H7 (cell line): ENCODE measurements at regions not wholly inside any gene's neighbourhood (a gene's known extent, or its start where the extent isn't known, plus 50 kb on each side); places are given as distances from the start of the nearest gene placed in this dataset.
"Not testable (repeated sequence)": the region's sequence is repeated elsewhere in the genome, so short reads cannot be mapped to it uniquely, and the experiment has no call there.

Source experiments
- DNase-seq: peaks from one replicate; pipeline ENCODE4 v3.0.0; 2012
- H3K27me3 ChIP-seq: 2 replicates; pipeline ENCODE4 v1.6.0; 2011; ENCODE audit warnings: mild to moderate bottlenecking, low read length; ENCODE audit not compliant: control insufficient read depth, insufficient read depth
- H3K36me3 ChIP-seq: replicated peaks from 2 replicates; pipeline ENCODE4 v1.5.1; 2011; ENCODE audit warnings: low read length; ENCODE audit not compliant: control insufficient read depth, insufficient read depth
- H3K4me3 ChIP-seq: 2 replicates; pipeline ENCODE4 v1.5.1; 2011; ENCODE audit warnings: low read depth, mild to moderate bottlenecking, control low read depth, low read length, moderate library complexity; ENCODE audit not compliant: insufficient read depth

- Histone ChIP-seq H3K4me3 (no peak overlapping the region), H3K36me3 (no peaks in the 10 kb centered on the region), H3K27me3 (no peaks in the 10 kb centered on the region)
- DNase-seq: no peak
These were observed 434.3 kb downstream of the PTPRC start for GRCh38 chr1:199073166-199073565.

- H3K36me3 ChIP-seq: no peaks in the 10 kb centered on the region
- H3K4me3 ChIP-seq: no peak overlapping the region
- DNase-seq: no peak
- no peaks in the 10 kb centered on the region for H3K27me3 ChIP-seq
These were observed 437.0 kb downstream of the PTPRC start for GRCh38 chr1:199075792-199076191.

- H3K36me3 ChIP-seq: no peaks in the 10 kb centered on the region
- H3K4me3 ChIP-seq: no peak overlapping the region
- no peak for DNase-seq
- H3K27me3 ChIP-seq: no peaks in the 10 kb centered on the region
These were observed 441.2 kb downstream of the PTPRC start for GRCh38 chr1:199079994-199080393.

GRCh38 chr1:199081739-199082138 is 442.9 kb downstream of the PTPRC start:
- Histone ChIP-seq H3K4me3 (no peak overlapping the region), H3K36me3 (no peaks in the 10 kb centered on the region), H3K27me3 (no peaks in the 10 kb centered on the region)
- no peak for DNase-seq

GRCh38 chr1:199082778-199083389 is 444.0 kb downstream of the PTPRC start:
- DNase-seq: no peak
- no peak overlapping the region for H3K4me3 ChIP-seq
- no peaks in the 10 kb centered on the region for H3K27me3 ChIP-seq
- no peaks in the 10 kb centered on the region for H3K36me3 ChIP-seq

- Histone ChIP-seq H3K36me3 (no peaks in the 10 kb centered on the region), H3K27me3 (no peaks in the 10 kb centered on the region), H3K4me3 (no peak overlapping the region)
- no peak for DNase-seq
These were observed 444.8 kb downstream of the PTPRC start for GRCh38 chr1:199083680-199084079.

GRCh38 chr1:199084293-199084692 is 445.5 kb downstream of the PTPRC start:
- no peaks in the 10 kb centered on the region for H3K36me3 ChIP-seq
- H3K27me3 ChIP-seq: no peaks in the 10 kb centered on the region
- DNase-seq: no peak
- H3K4me3 ChIP-seq: no peak overlapping the region

GRCh38 chr1:199085903-199086302 is 447.1 kb downstream of the PTPRC start:
- no peak for DNase-seq
- Histone ChIP-seq H3K27me3 (no peaks in the 10 kb centered on the region), H3K4me3 (no peak overlapping the region), H3K36me3 (no peaks in the 10 kb centered on the region)

- Histone ChIP-seq H3K36me3 (no peaks in the 10 kb centered on the region), H3K27me3 (no peaks in the 10 kb centered on the region), H3K4me3 (no peak overlapping the region)
- no peak for DNase-seq
These were observed 448.3 kb downstream of the PTPRC start for GRCh38 chr1:199087144-199087543.

- H3K36me3 ChIP-seq: no peaks in the 10 kb centered on the region
- no peaks in the 10 kb centered on the region for H3K27me3 ChIP-seq
- no peak overlapping the region for H3K4me3 ChIP-seq
- DNase-seq: no peak
These were observed 450.7 kb downstream of the PTPRC start for GRCh38 chr1:199089393-199090122.

GRCh38 chr1:199095628-199096027 is 456.8 kb downstream of the PTPRC start:
- H3K36me3 ChIP-seq, H3K4me3 ChIP-seq, H3K27me3 ChIP-seq, DNase-seq: not testable (repeated sequence)

- DNase-seq: no peak
- no peaks in the 10 kb centered on the region for H3K36me3 ChIP-seq
- no peaks in the 10 kb centered on the region for H3K27me3 ChIP-seq
- no peak overlapping the region for H3K4me3 ChIP-seq
These were observed 457.8 kb downstream of the PTPRC start for GRCh38 chr1:199096591-199096990.

- Histone ChIP-seq H3K36me3 (no peaks in the 10 kb centered on the region), H3K27me3 (no peaks in the 10 kb centered on the region), H3K4me3 (no peak overlapping the region)
- DNase-seq: no peak
These were observed 459.6 kb downstream of the PTPRC start for GRCh38 chr1:199098468-199098867.

GRCh38 chr1:199101139-199101538 is 462.3 kb downstream of the PTPRC start:
- Histone ChIP-seq H3K27me3 (no peaks in the 10 kb centered on the region), H3K36me3 (no peaks in the 10 kb centered on the region), H3K4me3 (no peak overlapping the region)
- no peak for DNase-seq

GRCh38 chr1:199101635-199102034 is 462.8 kb downstream of the PTPRC start:
- DNase-seq: no peak
- H3K27me3 ChIP-seq: no peaks in the 10 kb centered on the region
- no peaks in the 10 kb centered on the region for H3K36me3 ChIP-seq
- no peak overlapping the region for H3K4me3 ChIP-seq
